OCI-LY3 (cell line): ENCODE measurements at regions not wholly inside any gene's neighbourhood (a gene's known extent, or its start where the extent isn't known, plus 50 kb on each side); places are given as distances from the start of the nearest gene placed in this dataset.

Experiments used
- H2AFZ ChIP-seq: fragments of 200-600, 300-600 bp; shearing (Covaris generic); 2 replicates; pipeline ENCODE4 v1.6.0; 2014; ENCODE audit warnings: antibody characterized with exemption, low read depth, low read length
- H3K27ac ChIP-seq: fragments of 200-600, 300-600 bp; sonication (generic); 2 replicates; pipeline ENCODE4 v1.5.1; 2014; ENCODE audit warnings: mild to moderate bottlenecking, low read length, moderate library complexity, mixed read lengths
- H3K27me3 ChIP-seq: fragments of 200-600, 300-600 bp; sonication (generic); 2 replicates; pipeline ENCODE4 v1.6.1; 2014; ENCODE audit warnings: low read depth, low read length, mixed read lengths
- H3K36me3 ChIP-seq: fragments of 200-600, 300-600 bp; sonication (generic); replicated peaks from 2 replicates; pipeline ENCODE3; 2014; ENCODE audit warnings: low read depth, low read length, mixed read lengths
- H3K4me1 ChIP-seq: fragments of 300-600, 200-600 bp; sonication (generic); 2 replicates; pipeline ENCODE4 v1.6.1; 2014; ENCODE audit warnings: low read length, mixed read lengths
- H3K4me2 ChIP-seq: fragments of 200-600, 300-600 bp; sonication (generic); 2 replicates; pipeline ENCODE4 v1.6.1; 2014; ENCODE audit warnings: low read length, mixed read lengths
- H3K4me3 ChIP-seq: fragments of 300-600, 200-600 bp; sonication (generic); 2 replicates; pipeline ENCODE4 v1.5.1; 2014; ENCODE audit warnings: antibody characterized with exemption, mild to moderate bottlenecking, low read length, moderate library complexity
- H3K79me2 ChIP-seq: fragments of 300-600, 200-600 bp; shearing (Covaris generic); 2 replicates; pipeline ENCODE4 v1.6.1; 2014; ENCODE audit warnings: mild to moderate bottlenecking, low read length, mixed read lengths
- H3K9ac ChIP-seq: fragments of 300-600, 200-600 bp; shearing (Covaris generic); 2 replicates; pipeline ENCODE4 v1.6.0; 2014; ENCODE audit warnings: mild to moderate bottlenecking, low read length, moderate library complexity
- H3K9me3 ChIP-seq: fragments of 200-600, 300-600 bp; shearing (Covaris generic); 2 replicates; pipeline ENCODE4 v1.6.1; 2014; ENCODE audit warnings: low read length, mixed read lengths; ENCODE audit not compliant: insufficient read depth
- H4K20me1 ChIP-seq: fragments of 200-600, 300-600 bp; sonication (generic); 2 replicates; pipeline ENCODE4 v1.6.1; 2016; ENCODE audit warnings: low read length, mixed read lengths; ENCODE audit not compliant: insufficient read depth
- EZH2phosphoT487 ChIP-seq: fragments of 200-600 bp; shearing (Covaris generic); IDR thresholded peaks from 2 replicates; pipeline ENCODE4 v1.6.1; 2018; ENCODE audit warnings: antibody characterized with exemption, mixed run types, low read depth
- TF ChIP-seq, protein P1 (sequence below): fragments of 200-600, 300-600 bp; sonication (generic); IDR thresholded peaks from 2 replicates; pipeline ENCODE4 v1.5.1; 2014; ENCODE audit warnings: antibody characterized with exemption, low read length, low read depth

- no peak overlapping the region for H3K4me3 ChIP-seq
- H3K9me3 ChIP-seq, result no peaks in the 10 kb centered on the region
- H2AFZ ChIP-seq, result no peak overlapping the region
- no peaks in the 10 kb centered on the region for H3K79me2 ChIP-seq
- no peak overlapping the region for H3K9ac ChIP-seq
- no peaks in the 10 kb centered on the region for H4K20me1 ChIP-seq
- no peak overlapping the region for H3K27ac ChIP-seq
- H3K27me3 ChIP-seq, result no peaks in the 10 kb centered on the region
- TF ChIP-seq, protein P1, sequence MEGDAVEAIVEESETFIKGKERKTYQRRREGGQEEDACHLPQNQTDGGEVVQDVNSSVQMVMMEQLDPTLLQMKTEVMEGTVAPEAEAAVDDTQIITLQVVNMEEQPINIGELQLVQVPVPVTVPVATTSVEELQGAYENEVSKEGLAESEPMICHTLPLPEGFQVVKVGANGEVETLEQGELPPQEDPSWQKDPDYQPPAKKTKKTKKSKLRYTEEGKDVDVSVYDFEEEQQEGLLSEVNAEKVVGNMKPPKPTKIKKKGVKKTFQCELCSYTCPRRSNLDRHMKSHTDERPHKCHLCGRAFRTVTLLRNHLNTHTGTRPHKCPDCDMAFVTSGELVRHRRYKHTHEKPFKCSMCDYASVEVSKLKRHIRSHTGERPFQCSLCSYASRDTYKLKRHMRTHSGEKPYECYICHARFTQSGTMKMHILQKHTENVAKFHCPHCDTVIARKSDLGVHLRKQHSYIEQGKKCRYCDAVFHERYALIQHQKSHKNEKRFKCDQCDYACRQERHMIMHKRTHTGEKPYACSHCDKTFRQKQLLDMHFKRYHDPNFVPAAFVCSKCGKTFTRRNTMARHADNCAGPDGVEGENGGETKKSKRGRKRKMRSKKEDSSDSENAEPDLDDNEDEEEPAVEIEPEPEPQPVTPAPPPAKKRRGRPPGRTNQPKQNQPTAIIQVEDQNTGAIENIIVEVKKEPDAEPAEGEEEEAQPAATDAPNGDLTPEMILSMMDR, result no peak
- TF ChIP-seq EZH2phosphoT487, result no peak
- H3K4me1 ChIP-seq, result no peaks in the 10 kb centered on the region
- H3K36me3 ChIP-seq, result no peaks in the 10 kb centered on the region
- H3K4me2 ChIP-seq, result no peak overlapping the region
These were observed 307.1 kb upstream of the TEX13C start for GRCh38 chrX:125012585-125012984.

- H3K4me1 ChIP-seq, result no peaks in the 10 kb centered on the region
- no peak overlapping the region for H3K27ac ChIP-seq
- no peak overlapping the region for H3K4me3 ChIP-seq
- no peak overlapping the region for H3K9ac ChIP-seq
- no peaks in the 10 kb centered on the region for H3K79me2 ChIP-seq
- H4K20me1 ChIP-seq, result no peaks in the 10 kb centered on the region
- no peaks in the 10 kb centered on the region for H3K9me3 ChIP-seq
- no peak overlapping the region for H3K4me2 ChIP-seq
- TF ChIP-seq, protein P1, result no peak
- TF ChIP-seq EZH2phosphoT487, result no peak
- no peaks in the 10 kb centered on the region for H3K36me3 ChIP-seq
- no peaks in the 10 kb centered on the region for H3K27me3 ChIP-seq
- H2AFZ ChIP-seq, result no peak overlapping the region
These were observed 290.5 kb upstream of the TEX13C start for GRCh38 chrX:125029131-125029530.
